ENCODE measurements at regions not wholly inside any gene's neighbourhood (a gene's known extent, or its start where the extent isn't known, plus 50 kb on each side); places are given as distances from the start of the nearest gene placed in this dataset.

DNA sequence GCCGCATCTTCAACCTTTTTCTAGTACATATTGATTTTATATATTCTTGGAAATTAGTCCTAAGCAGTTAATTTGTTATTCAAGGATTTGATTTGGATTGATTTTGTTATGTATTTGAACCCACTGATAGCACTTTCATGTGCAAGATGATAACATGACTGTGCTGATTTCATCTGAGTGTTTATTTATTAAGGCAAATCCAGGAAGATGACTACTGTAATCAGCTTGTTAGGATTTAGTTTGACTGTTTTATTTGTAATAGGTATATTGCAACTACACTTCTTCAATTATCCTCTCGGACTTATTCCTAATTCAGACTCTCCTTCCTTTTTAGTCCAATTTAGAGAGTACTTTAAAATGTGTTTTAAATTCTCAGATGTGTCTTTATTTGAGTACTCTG is 75.1 kb upstream of the PRKG1 start:
- TF ChIP-seq, protein P1, sequence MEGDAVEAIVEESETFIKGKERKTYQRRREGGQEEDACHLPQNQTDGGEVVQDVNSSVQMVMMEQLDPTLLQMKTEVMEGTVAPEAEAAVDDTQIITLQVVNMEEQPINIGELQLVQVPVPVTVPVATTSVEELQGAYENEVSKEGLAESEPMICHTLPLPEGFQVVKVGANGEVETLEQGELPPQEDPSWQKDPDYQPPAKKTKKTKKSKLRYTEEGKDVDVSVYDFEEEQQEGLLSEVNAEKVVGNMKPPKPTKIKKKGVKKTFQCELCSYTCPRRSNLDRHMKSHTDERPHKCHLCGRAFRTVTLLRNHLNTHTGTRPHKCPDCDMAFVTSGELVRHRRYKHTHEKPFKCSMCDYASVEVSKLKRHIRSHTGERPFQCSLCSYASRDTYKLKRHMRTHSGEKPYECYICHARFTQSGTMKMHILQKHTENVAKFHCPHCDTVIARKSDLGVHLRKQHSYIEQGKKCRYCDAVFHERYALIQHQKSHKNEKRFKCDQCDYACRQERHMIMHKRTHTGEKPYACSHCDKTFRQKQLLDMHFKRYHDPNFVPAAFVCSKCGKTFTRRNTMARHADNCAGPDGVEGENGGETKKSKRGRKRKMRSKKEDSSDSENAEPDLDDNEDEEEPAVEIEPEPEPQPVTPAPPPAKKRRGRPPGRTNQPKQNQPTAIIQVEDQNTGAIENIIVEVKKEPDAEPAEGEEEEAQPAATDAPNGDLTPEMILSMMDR (IDR thresholded peaks at IDR 0.05): no peak
- TF ChIP-seq, protein P2, sequence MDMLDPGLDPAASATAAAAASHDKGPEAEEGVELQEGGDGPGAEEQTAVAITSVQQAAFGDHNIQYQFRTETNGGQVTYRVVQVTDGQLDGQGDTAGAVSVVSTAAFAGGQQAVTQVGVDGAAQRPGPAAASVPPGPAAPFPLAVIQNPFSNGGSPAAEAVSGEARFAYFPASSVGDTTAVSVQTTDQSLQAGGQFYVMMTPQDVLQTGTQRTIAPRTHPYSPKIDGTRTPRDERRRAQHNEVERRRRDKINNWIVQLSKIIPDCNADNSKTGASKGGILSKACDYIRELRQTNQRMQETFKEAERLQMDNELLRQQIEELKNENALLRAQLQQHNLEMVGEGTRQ (IDR thresholded peaks at IDR 0.05; ENCODE audit: borderline replicate concordance, low read depth, low read length): no peak
- TF ChIP-seq FOXJ3 (CRISPR knock-in tag; IDR thresholded peaks at IDR 0.05): no peak
- no peak for TF ChIP-seq ELF1 (IDR thresholded peaks at IDR 0.05)
- no peak for TF ChIP-seq GABPA (IDR thresholded peaks at IDR 0.05; ENCODE audit: low read depth)
- TF ChIP-seq, protein P3, sequence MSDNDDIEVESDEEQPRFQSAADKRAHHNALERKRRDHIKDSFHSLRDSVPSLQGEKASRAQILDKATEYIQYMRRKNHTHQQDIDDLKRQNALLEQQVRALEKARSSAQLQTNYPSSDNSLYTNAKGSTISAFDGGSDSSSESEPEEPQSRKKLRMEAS (IDR thresholded peaks at IDR 0.05; ENCODE audit: low read depth): no peak

All from SK-N-SH (cell line).